H1 (cell line): ENCODE measurements at regions not wholly inside any gene's neighbourhood (a gene's known extent, or its start where the extent isn't known, plus 50 kb on each side); places are given as distances from the start of the nearest gene placed in this dataset.

Source experiments
- CTCF ChIA-PET: fragments of 300-600 bp; sonication (Branson Sonifier 250); formaldehyde crosslinking; loops from one replicate; lab custom pipeline; 2021; ENCODE audit not compliant: partially characterized antibody; lab: Charles Lee
- POLR2A ChIA-PET: fragments of 300-600 bp; sonication (Branson Sonifier 250); formaldehyde crosslinking; loops from one replicate; lab custom pipeline; 2021; ENCODE audit warnings: inconsistent platforms; ENCODE audit not compliant: partially characterized antibody; lab: Charles Lee
- DNase-seq, 2 experiments: peaks; one replicate each; pipeline versions ENCODE4 v3.0.0 to v3.0.0-alpha.2; 2010 to 2022; ENCODE audit warnings: low spot score in 2 of 2, low read depth in 1 of 2, mixed read lengths in 1 of 2
- FAIRE-seq: peaks from 2 replicates; lab custom pipeline; 2011; peaks lifted over from hg19 to GRCh38; lab: Jason Lieb, UNC
- H2AFZ ChIP-seq: 2 replicates; pipeline ENCODE4 v1.8.1; 2012; ENCODE audit warnings: low read length, inconsistent platforms
- H2AK5ac ChIP-seq: 2 replicates; pipeline ENCODE4 v1.6.1; 2013; ENCODE audit warnings: low read depth, low read length
- H2BK120ac ChIP-seq: replicated peaks from 2 replicates; pipeline ENCODE3; 2013; ENCODE audit warnings: low read depth, low read length, inconsistent platforms
- H2BK12ac ChIP-seq: 2 replicates; pipeline ENCODE4 v1.6.1; 2013; ENCODE audit warnings: low read depth, low read length
- H2BK15ac ChIP-seq: 2 replicates; pipeline ENCODE4 v1.6.1; 2013; ENCODE audit warnings: low read length
- H2BK20ac ChIP-seq: 2 replicates; pipeline ENCODE4 v1.6.1; 2013; ENCODE audit warnings: low read length
- H2BK5ac ChIP-seq: 2 replicates; pipeline ENCODE4 v1.6.1; 2013; ENCODE audit warnings: low read depth, low read length
- H3K14ac ChIP-seq: 2 replicates; pipeline ENCODE4 v1.6.1; 2013; ENCODE audit warnings: inconsistent platforms; ENCODE audit not compliant: insufficient read length
- H3K18ac ChIP-seq: 2 replicates; pipeline ENCODE4 v1.6.1; 2013; ENCODE audit warnings: low read length; ENCODE audit errors: extremely low read depth
- H3K23ac ChIP-seq: 2 replicates; pipeline ENCODE4 v1.6.1; 2013; ENCODE audit warnings: inconsistent platforms; ENCODE audit not compliant: insufficient read length
- H3K23me2 ChIP-seq: 2 replicates; pipeline ENCODE4 v1.6.1; 2013; ENCODE audit warnings: low read depth, low read length
- H3K27ac ChIP-seq: 2 replicates; pipeline ENCODE4 v1.6.1; 2011; ENCODE audit warnings: low read depth, low read length, inconsistent platforms
- H3K27me3 ChIP-seq, 4 experiments: replicated peaks in 1 of 4; 1 replicate in 1 of 4; 2 replicates in 3 of 4; pipeline versions ENCODE4 v1.6.1 to v1.8.1; 2011 to 2013; ENCODE audit warnings: low read length in 3 of 4, mild to moderate bottlenecking in 3 of 4, inconsistent platforms in 2 of 4, mixed read lengths in 2 of 4, moderate library complexity in 1 of 4; ENCODE audit not compliant: control insufficient read depth in 3 of 4, insufficient read depth in 3 of 4; ENCODE audit errors: extremely low read depth in 1 of 4
- H3K36me3 ChIP-seq, 4 experiments: 2 replicates each; pipeline versions ENCODE4 v1.6.1 to v1.8.1; 2011 to 2013; ENCODE audit warnings: mild to moderate bottlenecking in 4 of 4, low read length in 3 of 4, moderate library complexity in 2 of 4, control low read depth in 1 of 4, inconsistent platforms in 1 of 4; ENCODE audit not compliant: insufficient read depth in 4 of 4, control insufficient read depth in 2 of 4
- H3K4ac ChIP-seq: replicated peaks from 2 replicates; pipeline ENCODE3; 2013; ENCODE audit warnings: low read length, low read depth, mixed read lengths, inconsistent platforms; ENCODE audit not compliant: insufficient read length
- H3K4me1 ChIP-seq, 4 experiments: replicated peaks in 1 of 4; 1 replicate in 1 of 4; 2 replicates in 3 of 4; pipeline versions ENCODE4 v1.6.1 to v1.8.1; 2011 to 2013; ENCODE audit warnings: low read length in 3 of 4, inconsistent platforms in 2 of 4, mixed read lengths in 1 of 4; ENCODE audit not compliant: insufficient read depth in 4 of 4, control insufficient read depth in 3 of 4
- H3K4me2 ChIP-seq, 2 experiments: 2 replicates each; pipeline versions ENCODE4 v1.6.1 to v1.8.1; 2011 to 2013; ENCODE audit warnings: low read depth in 2 of 2, low read length in 2 of 2, control low read depth in 1 of 2, inconsistent platforms in 1 of 2, mild to moderate bottlenecking in 1 of 2; ENCODE audit not compliant: insufficient read depth in 1 of 2
- H3K4me3 ChIP-seq, 4 experiments: fragments of 200-600, 300-600 bp in 1 of 4; sonication (generic), shearing (Covaris generic), sonication (Bioruptor Twin) in 1 of 4; 2 replicates each; pipeline versions ENCODE4 v1.5.1 to v1.8.1; 2011 to 2016; ENCODE audit warnings: low read length in 4 of 4, low read depth in 3 of 4, control low read depth in 2 of 4, inconsistent platforms in 2 of 4, mild to moderate bottlenecking in 2 of 4, mixed read lengths in 1 of 4, moderate library complexity in 1 of 4; ENCODE audit not compliant: insufficient read depth in 2 of 4; ENCODE audit errors: extremely low read depth in 1 of 4
- H3K56ac ChIP-seq: replicated peaks from 2 replicates; pipeline ENCODE3; 2013; ENCODE audit warnings: low read depth, mild to moderate bottlenecking, mixed read lengths, low read length, inconsistent platforms; ENCODE audit not compliant: insufficient read length
- H3K79me1 ChIP-seq: 2 replicates; pipeline ENCODE4 v1.6.1; 2013; ENCODE audit warnings: low read depth, low read length, control low read depth
- H3K79me2 ChIP-seq, 2 experiments: 2 replicates each; pipeline versions ENCODE4 v1.6.1 to v1.8.1; 2012 to 2013; ENCODE audit warnings: low read length in 2 of 2, mild to moderate bottlenecking in 2 of 2, inconsistent platforms in 1 of 2; ENCODE audit not compliant: insufficient read depth in 2 of 2, control insufficient read depth in 1 of 2
- H3K9ac ChIP-seq, 4 experiments: replicated peaks in 1 of 4; 1 replicate in 1 of 4; 2 replicates in 3 of 4; pipeline versions ENCODE4 v1.6.1 to v1.8.1; 2011 to 2013; ENCODE audit warnings: low read depth in 3 of 4, low read length in 3 of 4, control low read depth in 2 of 4, mild to moderate bottlenecking in 2 of 4, moderate library complexity in 2 of 4, inconsistent platforms in 1 of 4; ENCODE audit errors: extremely low read depth in 1 of 4
- H3K9me3 ChIP-seq, 2 experiments: 2 replicates each; pipeline versions ENCODE4 v1.6.1 to v1.8.1; 2012 to 2013; ENCODE audit warnings: mild to moderate bottlenecking in 2 of 2, moderate library complexity in 2 of 2, control low read depth in 1 of 2, inconsistent platforms in 1 of 2, low read depth in 1 of 2, low read length in 1 of 2, mixed read lengths in 1 of 2; ENCODE audit not compliant: insufficient read depth in 2 of 2
- H4K20me1 ChIP-seq, 2 experiments: replicated peaks in 1 of 2; 2 replicates each; pipeline versions ENCODE3 to v1.8.1; 2011 to 2013; ENCODE audit warnings: inconsistent platforms in 2 of 2, low read length in 2 of 2, mild to moderate bottlenecking in 1 of 2; ENCODE audit not compliant: insufficient read depth in 2 of 2, control insufficient read depth in 1 of 2
- H4K5ac ChIP-seq: 2 replicates; pipeline ENCODE4 v1.6.1; 2013; ENCODE audit warnings: low read length, low read depth, mixed read lengths, inconsistent platforms; ENCODE audit not compliant: insufficient read length
- H4K8ac ChIP-seq: 2 replicates; pipeline ENCODE4 v1.8.0; 2013; ENCODE audit warnings: mild to moderate bottlenecking, moderate library complexity, low read length, inconsistent platforms; ENCODE audit not compliant: insufficient read depth; ENCODE audit errors: extremely low read depth
- H4K91ac ChIP-seq: replicated peaks from 2 replicates; pipeline ENCODE3; 2013; ENCODE audit warnings: low read length, mixed read lengths, inconsistent platforms; ENCODE audit not compliant: insufficient read length
- ATF3 ChIP-seq: IDR thresholded peaks from 2 replicates; pipeline ENCODE4 v1.6.1; 2011; ENCODE audit warnings: low read depth, mild to moderate bottlenecking, low read length; ENCODE audit not compliant: insufficient read depth
- CBX5 ChIP-seq: fragments of 300-800, 300-1000 bp; sonication (generic); IDR thresholded peaks from 2 replicates; pipeline ENCODE4 v1.7.1; 2016; ENCODE audit warnings: antibody characterized with exemption, low read length, low read depth
- CEBPB ChIP-seq: IDR thresholded peaks from 2 replicates; pipeline ENCODE4 v1.6.1; 2012; ENCODE audit warnings: low read depth, low read length
- CHD1 ChIP-seq: IDR thresholded peaks from 2 replicates; pipeline ENCODE4 v1.6.1; 2012; ENCODE audit warnings: low read depth, low read length, improper control_type of control experiment
- CTCF ChIP-seq, 3 experiments: IDR thresholded peaks; 1 replicate in 2 of 3; 2 replicates in 1 of 3; pipeline versions ENCODE4 v1.5.1 to v1.6.1; 2011; ENCODE audit warnings: low read length in 3 of 3, mild to moderate bottlenecking in 3 of 3, inconsistent platforms in 2 of 3, low read depth in 1 of 3, moderate library complexity in 1 of 3; ENCODE audit not compliant: insufficient read depth in 1 of 3; ENCODE audit errors: control extremely low read depth in 1 of 3
- FOSL1 ChIP-seq: IDR thresholded peaks from 2 replicates; pipeline ENCODE4 v1.6.1; 2011; ENCODE audit warnings: mild to moderate bottlenecking, low read depth, low read length, moderate library complexity; ENCODE audit not compliant: insufficient read depth
- HDAC6 ChIP-seq: IDR thresholded peaks from one replicate; pipeline ENCODE4 v1.7.1; 2012; ENCODE audit warnings: low read depth, mild to moderate bottlenecking, inconsistent platforms, low read length, moderate library complexity
- MAFK ChIP-seq: IDR thresholded peaks from 2 replicates; pipeline ENCODE4 v1.6.1; 2012; ENCODE audit warnings: low read depth, mild to moderate bottlenecking, improper control_type of control experiment, low read length
- NANOG ChIP-seq: IDR thresholded peaks from 2 replicates; pipeline ENCODE4 v1.6.1; 2011; ENCODE audit warnings: low read length, low read depth, mild to moderate bottlenecking, inconsistent platforms; ENCODE audit not compliant: insufficient read depth, poor library complexity, severe bottlenecking
- POLR2AphosphoS5 ChIP-seq: IDR thresholded peaks from 2 replicates; pipeline ENCODE4 v1.6.1; 2011; ENCODE audit warnings: low read depth, low read length
- SP4 ChIP-seq: IDR thresholded peaks from 2 replicates; pipeline ENCODE4 v1.6.1; 2012; ENCODE audit warnings: low read length, inconsistent platforms
- SUZ12 ChIP-seq: fragments of 200-600 bp; sonication (generic); IDR thresholded peaks from 2 replicates; pipeline ENCODE4 v1.6.1; 2012; ENCODE audit warnings: mild to moderate bottlenecking, inconsistent platforms, low read length, moderate library complexity, mixed read lengths
- WGBS, 2 experiments: shearing (Covaris generic) in 1 of 2; methylation state at CpG; one replicate each; pipeline versions ENCODE4 v1.1.6 to v1.1.7; 2013 to 2015; ENCODE audit warnings: low lambda C conversion rate in 2 of 2, mixed read lengths in 2 of 2, inconsistent platforms in 1 of 2, low coverage in 1 of 2, missing lambda C conversion rate in 1 of 2; ENCODE audit not compliant: insufficient replicate concordance in 2 of 2, insufficient coverage in 1 of 2, insufficient read length in 1 of 2; ENCODE audit errors: extremely low coverage in 1 of 2, missing lambda C conversion rate in 1 of 2; 5-methylcytosine and 5-hydroxymethylcytosine counted together

- no peak overlapping the region for H2BK120ac ChIP-seq
- no peak overlapping the region for H2BK15ac ChIP-seq
- no peak overlapping the region for H3K9ac ChIP-seq
- H2BK12ac ChIP-seq = no peak overlapping the region
- H3K36me3 ChIP-seq = no peaks in the 10 kb centered on the region
- no peak overlapping the region for H3K14ac ChIP-seq
- WGBS, 2 experiments = 85% methylated on average over 4 of the region's 4 CpGs; no CpG with 5 or more reads in 1 of the 2 experiments
- H4K5ac ChIP-seq = no peak overlapping the region
- no peak overlapping the region for H4K8ac ChIP-seq
- DNase-seq = no peak
- no peak overlapping the region for H2AFZ ChIP-seq
- H3K18ac ChIP-seq = no peak overlapping the region
- no peak overlapping the region for H3K56ac ChIP-seq
- no peak overlapping the region for H2BK20ac ChIP-seq
- H3K23me2 ChIP-seq = 0 out of 2 replicates have a peak, but pooled peaks cover 2% of the 10 kb centered on the region
- H4K20me1 ChIP-seq = no peaks in the 10 kb centered on the region
- H3K4me1 ChIP-seq = no peaks in the 10 kb centered on the region
- no peak overlapping the region for H3K23ac ChIP-seq
- H3K79me2 ChIP-seq = no peaks in the 10 kb centered on the region
- no peaks in the 10 kb centered on the region for H3K79me1 ChIP-seq
- H3K4me3 ChIP-seq = no peak overlapping the region
- no peak overlapping the region for H2BK5ac ChIP-seq
- H2AK5ac ChIP-seq = no peak overlapping the region
- H3K9me3 ChIP-seq = no peaks in the 10 kb centered on the region
- H4K91ac ChIP-seq = no peak overlapping the region
- no peak overlapping the region for H3K27ac ChIP-seq
- CTCF ChIA-PET = interaction anchor here (0.6 kb wide), 2 partner anchors 107 to 736 kb away, joined by 3 read pairs; no protein-coding TSS in a partner anchor
- H3K27me3 ChIP-seq = no peaks in the 10 kb centered on the region
- no peak overlapping the region for H3K4me2 ChIP-seq
- no peak for FAIRE-seq
- POLR2A ChIA-PET = no interaction called here
- H3K4ac ChIP-seq = no peak overlapping the region
- TF ChIP-seq SUZ12 (no peak), HDAC6 (no peak), POLR2AphosphoS5 (no peak), MAFK (no peak), ATF3 (no peak), CHD1 (no peak), CBX5 (no peak), CEBPB (no peak), NANOG (no peak), FOSL1 (no peak), SP4 (no peak), CTCF (IDR thresholded peaks at IDR 0.05; ENCODE audit: control extremely low read depth in 1 of 3, insufficient read depth in 1 of 3, low read depth in 1 of 3, low read length in 3 of 3) (no peak)
Observed at GRCh38 chr22:34293324-34293723, 373.0 kb upstream of the LARGE1 start.
